ENCODE measurements at regions not wholly inside any gene's neighbourhood (a gene's known extent, or its start where the extent isn't known, plus 50 kb on each side); places are given as distances from the start of the nearest gene placed in this dataset.

GRCh38 chr15:47442371-47442770 is 274.9 kb upstream of the SEMA6D start:
- WGBS, 4 donors: 72 to 89% (median 84%) methylated on average over 1 of the region's 1 CpG
- DNase-seq: no peak
- no peaks in the 10 kb centered on the region for H3K27me3 ChIP-seq
- H3K36me3 ChIP-seq (replicated peaks in 1 of 2): no peaks in the 10 kb centered on the region
- TF ChIP-seq POLR2A (IDR thresholded peaks at IDR 0.05) (no peak), CTCF (IDR thresholded peaks at IDR 0.05) (no peak)
- no peaks in the 10 kb centered on the region for H3K9me3 ChIP-seq (replicated peaks in 1 of 3)
- no peak overlapping the region for H3K4me3 ChIP-seq
- no peaks in the 10 kb centered on the region for H3K4me1 ChIP-seq (replicated peaks in 1 of 2)
- no peak overlapping the region for H3K27ac ChIP-seq
- intact Hi-C loops (cut with DNase I): no loop called here

- H3K36me3 ChIP-seq (replicated peaks in 1 of 2): no peaks in the 10 kb centered on the region
- H3K27ac ChIP-seq: no peak overlapping the region
- H3K27me3 ChIP-seq: no peaks in the 10 kb centered on the region
- DNase-seq: no peak
- no peaks in the 10 kb centered on the region for H3K4me1 ChIP-seq (replicated peaks in 1 of 2)
- intact Hi-C loops (cut with DNase I): no loop called here
- TF ChIP-seq POLR2A (IDR thresholded peaks at IDR 0.05): no peak
- no peak for TF ChIP-seq CTCF (IDR thresholded peaks at IDR 0.05)
- WGBS, 4 donors: 71 to 85% (median 74%) methylated on average over 2 of the region's 2 CpGs
- H3K9me3 ChIP-seq (replicated peaks in 1 of 3): no peaks in the 10 kb centered on the region
- H3K4me3 ChIP-seq: no peak overlapping the region
Observed at GRCh38 chr15:47443839-47444238, 273.5 kb upstream of the SEMA6D start.

- H3K36me3 ChIP-seq (replicated peaks in 1 of 2): no peaks in the 10 kb centered on the region
- no peak overlapping the region for H3K27ac ChIP-seq
- no peak overlapping the region for H3K4me3 ChIP-seq
- TF ChIP-seq POLR2A (IDR thresholded peaks at IDR 0.05): no peak
- TF ChIP-seq CTCF (IDR thresholded peaks at IDR 0.05): no peak
- no peaks in the 10 kb centered on the region for H3K27me3 ChIP-seq
- intact Hi-C loops (cut with DNase I): no loop called here
- H3K4me1 ChIP-seq (replicated peaks in 1 of 2): no peaks in the 10 kb centered on the region
- DNase-seq: no peak
- WGBS, 4 donors: 91 to 93% (median 91%) methylated on average over 9 of the region's 9 CpGs
- no peaks in the 10 kb centered on the region for H3K9me3 ChIP-seq (replicated peaks in 1 of 3)
Observed at GRCh38 chr15:47445723-47446392, 271.4 kb upstream of the SEMA6D start.

- H3K27me3 ChIP-seq: no peaks in the 10 kb centered on the region
- WGBS, 4 donors: 79 to 84% (median 79%) methylated on average over 4 of the region's 4 CpGs
- no peak for DNase-seq
- H3K4me1 ChIP-seq (replicated peaks in 1 of 2): no peaks in the 10 kb centered on the region
- intact Hi-C loops (cut with DNase I): no loop called here
- H3K36me3 ChIP-seq (replicated peaks in 1 of 2): no peaks in the 10 kb centered on the region
- H3K27ac ChIP-seq: no peak overlapping the region
- TF ChIP-seq CTCF (IDR thresholded peaks at IDR 0.05) (no peak), POLR2A (IDR thresholded peaks at IDR 0.05) (no peak)
- no peak overlapping the region for H3K4me3 ChIP-seq
- H3K9me3 ChIP-seq (replicated peaks in 1 of 3): no peaks in the 10 kb centered on the region
Observed at GRCh38 chr15:47460795-47461573, 256.3 kb upstream of the SEMA6D start.

Measured in adrenal gland (tissue), 9 donors.